ENCODE measurements at regions not wholly inside any gene's neighbourhood (a gene's known extent, or its start where the extent isn't known, plus 50 kb on each side); places are given as distances from the start of the nearest gene placed in this dataset.

GRCh38 chr20:10807013-10807412, 133.2 kb upstream of the JAG1 start:
- Histone ChIP-seq H3K4me1 (ENCODE audit: low read length) (no peaks in the 10 kb centered on the region), H4K20me1 (ENCODE audit: insufficient read depth, low read length) (no peaks in the 10 kb centered on the region), H2AFZ (ENCODE audit: low read length) (no peak overlapping the region), H3F3A (ENCODE audit: insufficient read depth, low read length) (no peaks in the 10 kb centered on the region), H3K27ac (ENCODE audit: low read length) (no peak overlapping the region), H3K9me3 (replicated peaks; ENCODE audit: insufficient read depth, low read length) (no peaks in the 10 kb centered on the region), H3K9me2 (replicated peaks; ENCODE audit: insufficient read depth, low read length) (no peaks in the 10 kb centered on the region), H3K36me3 (replicated peaks; ENCODE audit: insufficient read depth, low read length) (no peaks in the 10 kb centered on the region), H3K79me2 (ENCODE audit: low read length) (no peaks in the 10 kb centered on the region), H3K4me2 (ENCODE audit: low read depth, low read length) (no peak overlapping the region), H3K4me3 (ENCODE audit: low read length) (no peak overlapping the region), H3K9ac (ENCODE audit: low read length) (no peak overlapping the region), H3K27me3 (replicated peaks; ENCODE audit: insufficient read depth, low read length) (no peaks in the 10 kb centered on the region)
- DNase-seq, result no peak
- TF ChIP-seq CTCF (IDR thresholded peaks at IDR 0.05; ENCODE audit: low read length) (no peak), EZH2 (optimal IDR thresholded peaks at IDR 0.05; ENCODE audit: low read depth, low read length) (no peak), EZH2phosphoT487 (IDR thresholded peaks at IDR 0.05; ENCODE audit: low read length) (no peak)

GRCh38 chr20:10812759-10813327, 139.0 kb upstream of the JAG1 start:
- DNase-seq, result no peak

GRCh38 chr20:10823585-10823984, 149.8 kb upstream of the JAG1 start:
- no peaks in the 10 kb centered on the region for H4K20me1 ChIP-seq (ENCODE audit: insufficient read depth, low read length)
- no peak for DNase-seq
- H3K36me3 ChIP-seq (replicated peaks; ENCODE audit: insufficient read depth, low read length), result no peaks in the 10 kb centered on the region
- H3K4me2 ChIP-seq (ENCODE audit: low read depth, low read length), result no peak overlapping the region
- H3K9ac ChIP-seq (ENCODE audit: low read length), result no peak overlapping the region
- no peaks in the 10 kb centered on the region for H3K27me3 ChIP-seq (replicated peaks; ENCODE audit: insufficient read depth, low read length)
- no peak overlapping the region for H3K27ac ChIP-seq (ENCODE audit: low read length)
- H3K9me2 ChIP-seq (replicated peaks; ENCODE audit: insufficient read depth, low read length), result no peaks in the 10 kb centered on the region
- H2AFZ ChIP-seq (ENCODE audit: low read length), result no peak overlapping the region
- TF ChIP-seq CTCF (IDR thresholded peaks at IDR 0.05; ENCODE audit: low read length) (no peak), EZH2phosphoT487 (IDR thresholded peaks at IDR 0.05; ENCODE audit: low read length) (no peak), EZH2 (optimal IDR thresholded peaks at IDR 0.05; ENCODE audit: low read depth, low read length) (no peak)
- H3K4me3 ChIP-seq (ENCODE audit: low read length), result no peak overlapping the region
- H3K79me2 ChIP-seq (ENCODE audit: low read length), result no peaks in the 10 kb centered on the region
- no peaks in the 10 kb centered on the region for H3F3A ChIP-seq (ENCODE audit: insufficient read depth, low read length)
- no peaks in the 10 kb centered on the region for H3K4me1 ChIP-seq (ENCODE audit: low read length)
- H3K9me3 ChIP-seq (replicated peaks; ENCODE audit: insufficient read depth, low read length), result no peaks in the 10 kb centered on the region

More at GRCh38 chr20:10812759-10813327, 139.0 kb upstream of the JAG1 start:
- Histone ChIP-seq H4K20me1 (ENCODE audit: insufficient read depth, low read length) (no peaks in the 10 kb centered on the region), H3K9ac (ENCODE audit: low read length) (no peak overlapping the region), H3K27me3 (replicated peaks; ENCODE audit: insufficient read depth, low read length) (no peaks in the 10 kb centered on the region), H3K4me2 (ENCODE audit: low read depth, low read length) (no peak overlapping the region), H2AFZ (ENCODE audit: low read length) (no peak overlapping the region), H3K4me3 (ENCODE audit: low read length) (no peak overlapping the region), H3K9me2 (replicated peaks; ENCODE audit: insufficient read depth, low read length) (no peaks in the 10 kb centered on the region), H3K36me3 (replicated peaks; ENCODE audit: insufficient read depth, low read length) (no peaks in the 10 kb centered on the region), H3K4me1 (ENCODE audit: low read length) (no peaks in the 10 kb centered on the region), H3K79me2 (ENCODE audit: low read length) (no peaks in the 10 kb centered on the region), H3K27ac (ENCODE audit: low read length) (no peak overlapping the region), H3K9me3 (replicated peaks; ENCODE audit: insufficient read depth, low read length) (no peaks in the 10 kb centered on the region), H3F3A (ENCODE audit: insufficient read depth, low read length) (no peaks in the 10 kb centered on the region)
- no peak for TF ChIP-seq EZH2 (optimal IDR thresholded peaks at IDR 0.05; ENCODE audit: low read depth, low read length)
- no peak for TF ChIP-seq CTCF (IDR thresholded peaks at IDR 0.05; ENCODE audit: low read length)
- no peak for TF ChIP-seq EZH2phosphoT487 (IDR thresholded peaks at IDR 0.05; ENCODE audit: low read length)
